ENCODE measurements at regions not wholly inside any gene's neighbourhood (a gene's known extent, or its start where the extent isn't known, plus 50 kb on each side); places are given as distances from the start of the nearest gene placed in this dataset.

DNA sequence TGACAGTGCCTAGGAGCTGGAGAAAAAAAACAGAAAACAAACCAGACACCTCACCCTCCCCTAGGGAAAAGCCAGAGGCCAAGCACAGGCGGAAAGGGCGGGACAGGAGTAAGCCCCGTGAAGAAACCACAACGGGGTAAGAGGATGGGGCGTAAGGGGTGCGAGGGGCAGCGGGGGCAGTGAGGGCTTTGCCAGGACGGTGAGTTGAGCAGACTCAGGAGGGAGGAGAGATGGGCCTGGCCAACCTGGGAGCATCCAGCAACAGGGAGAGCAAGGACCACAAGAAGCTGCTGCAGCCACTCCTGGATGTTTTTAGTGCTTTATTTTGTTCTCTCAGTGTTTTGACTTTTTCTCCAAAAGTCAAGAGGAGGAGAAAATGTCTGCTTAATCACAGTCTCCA, 114.1 kb upstream of the SOX1 start:
- TF ChIP-seq YY1 (IDR thresholded peaks at IDR 0.05) (no peak), GABPA (IDR thresholded peaks at IDR 0.05 in 1 of 2, conservative IDR thresholded peaks at IDR 0.05 in 1 of 2) (no peak), RAD21 (IDR thresholded peaks at IDR 0.05) (no peak), JUND (IDR thresholded peaks at IDR 0.05) (no peak), RXRA (IDR thresholded peaks at IDR 0.05) (no peak), EGR1 (IDR thresholded peaks at IDR 0.05; ENCODE audit: low read depth in 2 of 2) (no peak), SP1 (IDR thresholded peaks at IDR 0.05) (no peak)
- TF ChIP-seq, protein P1, sequence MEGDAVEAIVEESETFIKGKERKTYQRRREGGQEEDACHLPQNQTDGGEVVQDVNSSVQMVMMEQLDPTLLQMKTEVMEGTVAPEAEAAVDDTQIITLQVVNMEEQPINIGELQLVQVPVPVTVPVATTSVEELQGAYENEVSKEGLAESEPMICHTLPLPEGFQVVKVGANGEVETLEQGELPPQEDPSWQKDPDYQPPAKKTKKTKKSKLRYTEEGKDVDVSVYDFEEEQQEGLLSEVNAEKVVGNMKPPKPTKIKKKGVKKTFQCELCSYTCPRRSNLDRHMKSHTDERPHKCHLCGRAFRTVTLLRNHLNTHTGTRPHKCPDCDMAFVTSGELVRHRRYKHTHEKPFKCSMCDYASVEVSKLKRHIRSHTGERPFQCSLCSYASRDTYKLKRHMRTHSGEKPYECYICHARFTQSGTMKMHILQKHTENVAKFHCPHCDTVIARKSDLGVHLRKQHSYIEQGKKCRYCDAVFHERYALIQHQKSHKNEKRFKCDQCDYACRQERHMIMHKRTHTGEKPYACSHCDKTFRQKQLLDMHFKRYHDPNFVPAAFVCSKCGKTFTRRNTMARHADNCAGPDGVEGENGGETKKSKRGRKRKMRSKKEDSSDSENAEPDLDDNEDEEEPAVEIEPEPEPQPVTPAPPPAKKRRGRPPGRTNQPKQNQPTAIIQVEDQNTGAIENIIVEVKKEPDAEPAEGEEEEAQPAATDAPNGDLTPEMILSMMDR (IDR thresholded peaks at IDR 0.05; ENCODE audit: low read depth, low read length, missing input control): no peak
- TF ChIP-seq, protein P2, sequence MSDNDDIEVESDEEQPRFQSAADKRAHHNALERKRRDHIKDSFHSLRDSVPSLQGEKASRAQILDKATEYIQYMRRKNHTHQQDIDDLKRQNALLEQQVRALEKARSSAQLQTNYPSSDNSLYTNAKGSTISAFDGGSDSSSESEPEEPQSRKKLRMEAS (IDR thresholded peaks at IDR 0.05): no peak
- TF ChIP-seq, protein P3, sequence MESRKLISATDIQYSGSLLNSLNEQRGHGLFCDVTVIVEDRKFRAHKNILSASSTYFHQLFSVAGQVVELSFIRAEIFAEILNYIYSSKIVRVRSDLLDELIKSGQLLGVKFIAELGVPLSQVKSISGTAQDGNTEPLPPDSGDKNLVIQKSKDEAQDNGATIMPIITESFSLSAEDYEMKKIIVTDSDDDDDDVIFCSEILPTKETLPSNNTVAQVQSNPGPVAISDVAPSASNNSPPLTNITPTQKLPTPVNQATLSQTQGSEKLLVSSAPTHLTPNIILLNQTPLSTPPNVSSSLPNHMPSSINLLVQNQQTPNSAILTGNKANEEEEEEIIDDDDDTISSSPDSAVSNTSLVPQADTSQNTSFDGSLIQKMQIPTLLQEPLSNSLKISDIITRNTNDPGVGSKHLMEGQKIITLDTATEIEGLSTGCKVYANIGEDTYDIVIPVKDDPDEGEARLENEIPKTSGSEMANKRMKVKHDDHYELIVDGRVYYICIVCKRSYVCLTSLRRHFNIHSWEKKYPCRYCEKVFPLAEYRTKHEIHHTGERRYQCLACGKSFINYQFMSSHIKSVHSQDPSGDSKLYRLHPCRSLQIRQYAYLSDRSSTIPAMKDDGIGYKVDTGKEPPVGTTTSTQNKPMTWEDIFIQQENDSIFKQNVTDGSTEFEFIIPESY (IDR thresholded peaks at IDR 0.05): no peak
- TF ChIP-seq, protein P4, sequence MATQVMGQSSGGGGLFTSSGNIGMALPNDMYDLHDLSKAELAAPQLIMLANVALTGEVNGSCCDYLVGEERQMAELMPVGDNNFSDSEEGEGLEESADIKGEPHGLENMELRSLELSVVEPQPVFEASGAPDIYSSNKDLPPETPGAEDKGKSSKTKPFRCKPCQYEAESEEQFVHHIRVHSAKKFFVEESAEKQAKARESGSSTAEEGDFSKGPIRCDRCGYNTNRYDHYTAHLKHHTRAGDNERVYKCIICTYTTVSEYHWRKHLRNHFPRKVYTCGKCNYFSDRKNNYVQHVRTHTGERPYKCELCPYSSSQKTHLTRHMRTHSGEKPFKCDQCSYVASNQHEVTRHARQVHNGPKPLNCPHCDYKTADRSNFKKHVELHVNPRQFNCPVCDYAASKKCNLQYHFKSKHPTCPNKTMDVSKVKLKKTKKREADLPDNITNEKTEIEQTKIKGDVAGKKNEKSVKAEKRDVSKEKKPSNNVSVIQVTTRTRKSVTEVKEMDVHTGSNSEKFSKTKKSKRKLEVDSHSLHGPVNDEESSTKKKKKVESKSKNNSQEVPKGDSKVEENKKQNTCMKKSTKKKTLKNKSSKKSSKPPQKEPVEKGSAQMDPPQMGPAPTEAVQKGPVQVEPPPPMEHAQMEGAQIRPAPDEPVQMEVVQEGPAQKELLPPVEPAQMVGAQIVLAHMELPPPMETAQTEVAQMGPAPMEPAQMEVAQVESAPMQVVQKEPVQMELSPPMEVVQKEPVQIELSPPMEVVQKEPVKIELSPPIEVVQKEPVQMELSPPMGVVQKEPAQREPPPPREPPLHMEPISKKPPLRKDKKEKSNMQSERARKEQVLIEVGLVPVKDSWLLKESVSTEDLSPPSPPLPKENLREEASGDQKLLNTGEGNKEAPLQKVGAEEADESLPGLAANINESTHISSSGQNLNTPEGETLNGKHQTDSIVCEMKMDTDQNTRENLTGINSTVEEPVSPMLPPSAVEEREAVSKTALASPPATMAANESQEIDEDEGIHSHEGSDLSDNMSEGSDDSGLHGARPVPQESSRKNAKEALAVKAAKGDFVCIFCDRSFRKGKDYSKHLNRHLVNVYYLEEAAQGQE (IDR thresholded peaks at IDR 0.05): no peak

Data from liver (tissue), 3 donors.